ENCODE measurements at regions not wholly inside any gene's neighbourhood (a gene's known extent, or its start where the extent isn't known, plus 50 kb on each side); places are given as distances from the start of the nearest gene placed in this dataset.

GRCh38 chr20:24118034-24118433 is 129.5 kb upstream of the GGTLC1 start:
- CTCF ChIA-PET, result no interaction called here
- peaks cover 28% of the 10 kb centered on the region for H3K27me3 Mint-ChIP-seq (ENCODE audit: unreplicated experiment)
- no peak overlapping the region for H3K27ac Mint-ChIP-seq (ENCODE audit: unreplicated experiment)
- BruUV-seq (replicated peaks), result no TSS peak
- H3K36me3 Mint-ChIP-seq (ENCODE audit: insufficient read depth, unreplicated experiment), result no peaks in the 10 kb centered on the region
- intact Hi-C loops (cut with micrococcal nuclease; ENCODE audit: unreplicated experiment), result no loop called here
- H3K4me1 Mint-ChIP-seq (ENCODE audit: low read depth, unreplicated experiment), result no peaks in the 10 kb centered on the region
- TF ChIP-seq CTCF (IDR thresholded peaks at IDR 0.05; ENCODE audit: unreplicated experiment), result no peak
- H3K9me3 Mint-ChIP-seq (ENCODE audit: low read depth, unreplicated experiment), result no peaks in the 10 kb centered on the region
- no peak overlapping the region for H3K4me3 Mint-ChIP-seq (ENCODE audit: low read depth, unreplicated experiment)
- DNase-seq, result no peak

GRCh38 chr20:24117383-24117782 is 128.8 kb upstream of the GGTLC1 start:
- no peak for TF ChIP-seq CTCF (IDR thresholded peaks at IDR 0.05; ENCODE audit: unreplicated experiment)
- no TSS peak for BruUV-seq (replicated peaks)
- no peaks in the 10 kb centered on the region for H3K9me3 Mint-ChIP-seq (ENCODE audit: low read depth, unreplicated experiment)

GRCh38 chr20:24116611-24117010 is 128.0 kb upstream of the GGTLC1 start:
- Mint-ChIP-seq H3K9me3 (ENCODE audit: low read depth, unreplicated experiment) (no peaks in the 10 kb centered on the region), H3K4me1 (ENCODE audit: low read depth, unreplicated experiment) (no peaks in the 10 kb centered on the region)
- no peak for TF ChIP-seq CTCF (IDR thresholded peaks at IDR 0.05; ENCODE audit: unreplicated experiment)

More at GRCh38 chr20:24117383-24117782, 128.8 kb upstream of the GGTLC1 start:
- Mint-ChIP-seq H3K27ac (ENCODE audit: unreplicated experiment) (no peak overlapping the region), H3K4me3 (ENCODE audit: low read depth, unreplicated experiment) (no peak overlapping the region), H3K27me3 (ENCODE audit: unreplicated experiment) (peaks cover 28% of the 10 kb centered on the region), H3K36me3 (ENCODE audit: insufficient read depth, unreplicated experiment) (no peaks in the 10 kb centered on the region), H3K4me1 (ENCODE audit: low read depth, unreplicated experiment) (no peaks in the 10 kb centered on the region)
- DNase-seq, result no peak
- intact Hi-C loops (cut with micrococcal nuclease; ENCODE audit: unreplicated experiment), result no loop called here
- CTCF ChIA-PET, result interaction anchor here (1.1 kb wide), 1 partner anchor 20 kb away, joined by 3 read pairs; no protein-coding TSS in a partner anchor

GRCh38 chr20:24112360-24112759 is 123.8 kb upstream of the GGTLC1 start:
- no peaks in the 10 kb centered on the region for H3K36me3 Mint-ChIP-seq (ENCODE audit: insufficient read depth, unreplicated experiment)
- H3K27ac Mint-ChIP-seq (ENCODE audit: unreplicated experiment), result no peak overlapping the region
- intact Hi-C loops (cut with micrococcal nuclease; ENCODE audit: unreplicated experiment), result no loop called here
- no peak overlapping the region for H3K4me3 Mint-ChIP-seq (ENCODE audit: low read depth, unreplicated experiment)
- no peaks in the 10 kb centered on the region for H3K4me1 Mint-ChIP-seq (ENCODE audit: low read depth, unreplicated experiment)
- DNase-seq, result no peak
- CTCF ChIA-PET, result no interaction called here
- no peak for TF ChIP-seq CTCF (IDR thresholded peaks at IDR 0.05; ENCODE audit: unreplicated experiment)
- H3K9me3 Mint-ChIP-seq (ENCODE audit: low read depth, unreplicated experiment), result no peaks in the 10 kb centered on the region
- no peaks in the 10 kb centered on the region for H3K27me3 Mint-ChIP-seq (ENCODE audit: unreplicated experiment)
- BruUV-seq (replicated peaks), result no TSS peak

More at GRCh38 chr20:24116611-24117010, 128.0 kb upstream of the GGTLC1 start:
- intact Hi-C loops (cut with micrococcal nuclease; ENCODE audit: unreplicated experiment), result no loop called here
- H3K4me3 Mint-ChIP-seq (ENCODE audit: low read depth, unreplicated experiment), result no peak overlapping the region
- H3K27ac Mint-ChIP-seq (ENCODE audit: unreplicated experiment), result no peak overlapping the region
- CTCF ChIA-PET, result interaction anchor here (1.1 kb wide), 1 partner anchor 19 kb away, joined by 3 read pairs; no protein-coding TSS in a partner anchor
- H3K36me3 Mint-ChIP-seq (ENCODE audit: insufficient read depth, unreplicated experiment), result no peaks in the 10 kb centered on the region
- BruUV-seq (replicated peaks), result no TSS peak
- no peak for DNase-seq
- peaks cover 23% of the 10 kb centered on the region for H3K27me3 Mint-ChIP-seq (ENCODE audit: unreplicated experiment)
